ENCODE measurements at regions not wholly inside any gene's neighbourhood (a gene's known extent, or its start where the extent isn't known, plus 50 kb on each side); places are given as distances from the start of the nearest gene placed in this dataset.
"Not testable (repeated sequence)": the region's sequence is repeated elsewhere in the genome, so short reads cannot be mapped to it uniquely, and the experiment has no call there.

GRCh38 chr6:81126150-81126549, 626.3 kb downstream of the TENT5A start:
- TF ChIP-seq CTCF (IDR thresholded peaks at IDR 0.05; ENCODE audit: insufficient read depth, low read length, poor library complexity, severe bottlenecking): no peak
- DNase-seq (ENCODE audit: low read depth): no peak
- no peaks in the 10 kb centered on the region for H3K36me3 ChIP-seq (ENCODE audit: control insufficient read depth, insufficient read depth, low read length)
- no peaks in the 10 kb centered on the region for H3K27me3 ChIP-seq (ENCODE audit: control insufficient read depth, insufficient read depth, low read length)
- no peak overlapping the region for H3K4me3 ChIP-seq (ENCODE audit: low read depth, low read length)

- TF ChIP-seq CTCF (IDR thresholded peaks at IDR 0.05; ENCODE audit: insufficient read depth, low read length, poor library complexity, severe bottlenecking): no peak
These were observed 632.2 kb downstream of the TENT5A start for GRCh38 chr6:81120280-81120679.

GRCh38 chr6:81105998-81106397, 646.5 kb downstream of the TENT5A start:
- no peak for TF ChIP-seq CTCF (IDR thresholded peaks at IDR 0.05; ENCODE audit: insufficient read depth, low read length, poor library complexity, severe bottlenecking)
- H3K4me3 ChIP-seq (ENCODE audit: low read depth, low read length): no peak overlapping the region
- no peaks in the 10 kb centered on the region for H3K36me3 ChIP-seq (ENCODE audit: control insufficient read depth, insufficient read depth, low read length)
- DNase-seq (ENCODE audit: low read depth): no peak
- H3K27me3 ChIP-seq (ENCODE audit: control insufficient read depth, insufficient read depth, low read length): no peaks in the 10 kb centered on the region

More at GRCh38 chr6:81120280-81120679, 632.2 kb downstream of the TENT5A start:
- Histone ChIP-seq H3K27me3 (ENCODE audit: control insufficient read depth, insufficient read depth, low read length) (no peaks in the 10 kb centered on the region), H3K4me3 (ENCODE audit: low read depth, low read length) (no peak overlapping the region), H3K36me3 (ENCODE audit: control insufficient read depth, insufficient read depth, low read length) (no peaks in the 10 kb centered on the region)
- no peak for DNase-seq (ENCODE audit: low read depth)

GRCh38 chr6:81098109-81098814, 654.2 kb downstream of the TENT5A start:
- H3K4me3 ChIP-seq (ENCODE audit: low read depth, low read length): no peak overlapping the region
- H3K36me3 ChIP-seq (ENCODE audit: control insufficient read depth, insufficient read depth, low read length): no peaks in the 10 kb centered on the region
- H3K27me3 ChIP-seq (ENCODE audit: control insufficient read depth, insufficient read depth, low read length): no peaks in the 10 kb centered on the region
- TF ChIP-seq CTCF (IDR thresholded peaks at IDR 0.05; ENCODE audit: insufficient read depth, low read length, poor library complexity, severe bottlenecking): no peak
- no peak for DNase-seq (ENCODE audit: low read depth)

GRCh38 chr6:81096464-81096863, 656.0 kb downstream of the TENT5A start:
- not testable (repeated sequence) for DNase-seq (ENCODE audit: low read depth); H3K4me3 ChIP-seq (ENCODE audit: low read depth, low read length); H3K27me3 ChIP-seq (ENCODE audit: control insufficient read depth, insufficient read depth, low read length)

GRCh38 chr6:81093051-81093450, 659.4 kb downstream of the TENT5A start:
- Histone ChIP-seq H3K36me3 (ENCODE audit: control insufficient read depth, insufficient read depth, low read length) (no peaks in the 10 kb centered on the region), H3K27me3 (ENCODE audit: control insufficient read depth, insufficient read depth, low read length) (no peaks in the 10 kb centered on the region), H3K4me3 (ENCODE audit: low read depth, low read length) (no peak overlapping the region)
- DNase-seq (ENCODE audit: low read depth): no peak
- no peak for TF ChIP-seq CTCF (IDR thresholded peaks at IDR 0.05; ENCODE audit: insufficient read depth, low read length, poor library complexity, severe bottlenecking)

More at GRCh38 chr6:81096464-81096863, 656.0 kb downstream of the TENT5A start:
- not testable (repeated sequence) for H3K36me3 ChIP-seq (ENCODE audit: control insufficient read depth, insufficient read depth, low read length)
